ENCODE measurements at regions not wholly inside any gene's neighbourhood (a gene's known extent, or its start where the extent isn't known, plus 50 kb on each side); places are given as distances from the start of the nearest gene placed in this dataset.

- H3K27ac ChIP-seq (ENCODE audit: low read length) = no peak overlapping the region
- H2AFZ ChIP-seq (ENCODE audit: low read depth, low read length) = no peak overlapping the region
- no peaks in the 10 kb centered on the region for H3K9me3 ChIP-seq (ENCODE audit: insufficient read depth, low read length)
- H3K27me3 ChIP-seq (ENCODE audit: low read depth, low read length) = peaks cover 32% of the 10 kb centered on the region
- TF ChIP-seq CTCF (IDR thresholded peaks at IDR 0.05; ENCODE audit: low read depth, low read length) (no peak), EZH2phosphoT487 (IDR thresholded peaks at IDR 0.05; ENCODE audit: low read depth) (no peak)
- H3K79me2 ChIP-seq (ENCODE audit: low read length) = no peaks in the 10 kb centered on the region
- no peaks in the 10 kb centered on the region for H3K4me1 ChIP-seq (ENCODE audit: low read length)
- H3K4me2 ChIP-seq (ENCODE audit: low read length) = no peak overlapping the region
- H4K20me1 ChIP-seq (ENCODE audit: insufficient read depth, low read length) = no peaks in the 10 kb centered on the region
- no peak overlapping the region for H3K4me3 ChIP-seq (ENCODE audit: low read length)
- no peaks in the 10 kb centered on the region for H3K36me3 ChIP-seq (replicated peaks; ENCODE audit: low read depth, low read length)
- no peak overlapping the region for H3K9ac ChIP-seq (ENCODE audit: low read length)
Measured at GRCh38 chr11:128018692-128019091, 568.7 kb downstream of the ETS1 start.

- H3K36me3 ChIP-seq (replicated peaks; ENCODE audit: low read depth, low read length) = no peaks in the 10 kb centered on the region
- no peaks in the 10 kb centered on the region for H3K4me1 ChIP-seq (ENCODE audit: low read length)
- TF ChIP-seq CTCF (IDR thresholded peaks at IDR 0.05; ENCODE audit: low read depth, low read length) (no peak), EZH2phosphoT487 (IDR thresholded peaks at IDR 0.05; ENCODE audit: low read depth) (no peak)
- no peak overlapping the region for H3K4me3 ChIP-seq (ENCODE audit: low read length)
- no peak overlapping the region for H3K4me2 ChIP-seq (ENCODE audit: low read length)
- H3K79me2 ChIP-seq (ENCODE audit: low read length) = no peaks in the 10 kb centered on the region
- H3K27ac ChIP-seq (ENCODE audit: low read length) = no peak overlapping the region
- H2AFZ ChIP-seq (ENCODE audit: low read depth, low read length) = no peak overlapping the region
- H4K20me1 ChIP-seq (ENCODE audit: insufficient read depth, low read length) = no peaks in the 10 kb centered on the region
- H3K27me3 ChIP-seq (ENCODE audit: low read depth, low read length) = no peaks in the 10 kb centered on the region; the same call in 1 of the 2 replicates
- H3K9me3 ChIP-seq (ENCODE audit: insufficient read depth, low read length) = no peaks in the 10 kb centered on the region
- H3K9ac ChIP-seq (ENCODE audit: low read length) = no peak overlapping the region
Measured at GRCh38 chr11:128005562-128005961, 581.8 kb downstream of the ETS1 start.

GRCh38 chr11:127998421-127998820, 588.9 kb downstream of the ETS1 start:
- no peak overlapping the region for H3K4me2 ChIP-seq (ENCODE audit: low read length)
- H3K4me3 ChIP-seq (ENCODE audit: low read length) = no peak overlapping the region
- H4K20me1 ChIP-seq (ENCODE audit: insufficient read depth, low read length) = no peaks in the 10 kb centered on the region
- H2AFZ ChIP-seq (ENCODE audit: low read depth, low read length) = no peak overlapping the region
- H3K27me3 ChIP-seq (ENCODE audit: low read depth, low read length) = peaks cover 9% of the 10 kb centered on the region; the same call in 1 of the 2 replicates
- TF ChIP-seq EZH2phosphoT487 (IDR thresholded peaks at IDR 0.05; ENCODE audit: low read depth) (no peak), CTCF (IDR thresholded peaks at IDR 0.05; ENCODE audit: low read depth, low read length) (no peak)
- H3K36me3 ChIP-seq (replicated peaks; ENCODE audit: low read depth, low read length) = no peaks in the 10 kb centered on the region
- no peaks in the 10 kb centered on the region for H3K4me1 ChIP-seq (ENCODE audit: low read length)
- H3K9me3 ChIP-seq (ENCODE audit: insufficient read depth, low read length) = no peaks in the 10 kb centered on the region
- no peaks in the 10 kb centered on the region for H3K79me2 ChIP-seq (ENCODE audit: low read length)
- no peak overlapping the region for H3K9ac ChIP-seq (ENCODE audit: low read length)
- H3K27ac ChIP-seq (ENCODE audit: low read length) = no peak overlapping the region

GRCh38 chr11:127997594-127997993, 589.8 kb downstream of the ETS1 start:
- Histone ChIP-seq H3K9me3 (ENCODE audit: insufficient read depth, low read length) (no peaks in the 10 kb centered on the region), H3K4me3 (ENCODE audit: low read length) (no peak overlapping the region), H3K27ac (ENCODE audit: low read length) (no peak overlapping the region), H3K79me2 (ENCODE audit: low read length) (no peaks in the 10 kb centered on the region), H3K4me2 (ENCODE audit: low read length) (no peak overlapping the region), H4K20me1 (ENCODE audit: insufficient read depth, low read length) (no peaks in the 10 kb centered on the region), H2AFZ (ENCODE audit: low read depth, low read length) (no peak overlapping the region), H3K9ac (ENCODE audit: low read length) (no peak overlapping the region), H3K36me3 (replicated peaks; ENCODE audit: low read depth, low read length) (no peaks in the 10 kb centered on the region), H3K4me1 (ENCODE audit: low read length) (no peaks in the 10 kb centered on the region), H3K27me3 (ENCODE audit: low read depth, low read length) (0 out of 2 replicates have a peak, but pooled peaks cover 9% of the 10 kb centered on the region)
- no peak for TF ChIP-seq CTCF (IDR thresholded peaks at IDR 0.05; ENCODE audit: low read depth, low read length)
- TF ChIP-seq EZH2phosphoT487 (IDR thresholded peaks at IDR 0.05; ENCODE audit: low read depth) = no peak

Measured in OCI-LY3 (cell line).